ENCODE measurements at regions not wholly inside any gene's neighbourhood (a gene's known extent, or its start where the extent isn't known, plus 50 kb on each side); places are given as distances from the start of the nearest gene placed in this dataset.

DNA sequence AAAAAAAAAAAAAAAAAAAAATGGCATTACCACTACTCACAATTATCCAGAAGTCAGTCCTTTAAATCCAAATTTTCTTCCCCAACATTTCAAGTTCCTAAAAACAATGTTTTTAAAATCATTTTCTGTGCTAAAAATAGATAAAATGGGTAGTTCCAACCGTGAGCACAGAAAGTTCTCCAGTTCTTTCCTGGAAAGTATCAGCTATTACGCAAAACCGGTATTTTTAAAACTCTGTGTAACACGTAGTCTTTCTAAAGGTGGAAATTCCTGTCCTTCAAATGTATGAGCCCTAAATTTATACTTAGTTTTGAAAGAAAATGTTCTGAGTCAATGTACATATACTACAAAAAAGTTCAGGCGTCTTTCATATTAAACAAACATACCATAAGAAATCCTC is 83.5 kb upstream of the SCAF8 start:
- Histone ChIP-seq H2BK12ac (ENCODE audit: insufficient read length, low read depth, low read length) (no peak overlapping the region), H3T11ph (ENCODE audit: low read length) (no peak overlapping the region), H3K4me1 (ENCODE audit: insufficient read depth, low read length) (no peaks in the 10 kb centered on the region), H3K4me2 (ENCODE audit: insufficient read depth, insufficient read length, low read length) (no peak overlapping the region), H3K27me3 (ENCODE audit: insufficient read depth, low read length) (no peaks in the 10 kb centered on the region), H4K5ac (ENCODE audit: insufficient read length, low read depth, low read length) (no peak overlapping the region), H3K56ac (ENCODE audit: insufficient read length, low read depth, low read length) (no peak overlapping the region), H3K23me2 (ENCODE audit: insufficient read length, low read depth, low read length, poor library complexity, severe bottlenecking) (no peaks in the 10 kb centered on the region), H2BK120ac (ENCODE audit: low read depth, low read length, poor library complexity, severe bottlenecking) (no peak overlapping the region), H3K23ac (ENCODE audit: insufficient read length, low read depth, low read length) (no peak overlapping the region), H4K91ac (ENCODE audit: insufficient read length, low read depth, low read length) (no peak overlapping the region), H3K9ac (ENCODE audit: extremely low read depth, insufficient read length, low read length) (no peak overlapping the region), H2BK15ac (ENCODE audit: low read depth, low read length) (no peak overlapping the region), H3K14ac (ENCODE audit: insufficient read depth, low read length) (no peak overlapping the region), H2AK5ac (ENCODE audit: insufficient read length, low read length) (no peak overlapping the region), H3K9me3 (ENCODE audit: control insufficient read depth, low read depth, low read length) (no peaks in the 10 kb centered on the region), H4K8ac (replicated peaks; ENCODE audit: insufficient read length, low read depth, low read length) (no peak overlapping the region), H4K20me1 (ENCODE audit: control insufficient read depth, insufficient read depth, insufficient read length) (no peaks in the 10 kb centered on the region), H2BK20ac (ENCODE audit: low read depth, low read length, poor library complexity, severe bottlenecking) (no peak overlapping the region), H2AFZ (ENCODE audit: low read length) (no peak overlapping the region), H2BK5ac (ENCODE audit: insufficient read length, low read length) (no peak overlapping the region), H3K4ac (ENCODE audit: low read depth, low read length) (no peak overlapping the region), H3K79me1 (ENCODE audit: insufficient read depth, low read depth, low read length, poor library complexity, severe bottlenecking) (no peaks in the 10 kb centered on the region), H3K27ac (ENCODE audit: insufficient read length, low read depth, low read length) (no peak overlapping the region), H3K18ac (ENCODE audit: insufficient read length, low read depth, low read length) (no peak overlapping the region), H3K79me2 (ENCODE audit: insufficient read depth, low read length) (no peaks in the 10 kb centered on the region)
- Mint-ChIP-seq H3K27me3 (ENCODE audit: low read depth) (no peaks in the 10 kb centered on the region), H3K9me3 (no peaks in the 10 kb centered on the region), H3K36me3 (ENCODE audit: insufficient read depth in 1 of 3, low read depth in 3 of 3) (no peaks in the 10 kb centered on the region), H3K4me3 (no peak overlapping the region), H3K4me1 (peaks cover 4 to 6% of the 10 kb centered on the region in 2 experiments; a peak in 3 of 4 replicates), H3K27ac (no peak overlapping the region)
- TF ChIP-seq, protein P1, sequence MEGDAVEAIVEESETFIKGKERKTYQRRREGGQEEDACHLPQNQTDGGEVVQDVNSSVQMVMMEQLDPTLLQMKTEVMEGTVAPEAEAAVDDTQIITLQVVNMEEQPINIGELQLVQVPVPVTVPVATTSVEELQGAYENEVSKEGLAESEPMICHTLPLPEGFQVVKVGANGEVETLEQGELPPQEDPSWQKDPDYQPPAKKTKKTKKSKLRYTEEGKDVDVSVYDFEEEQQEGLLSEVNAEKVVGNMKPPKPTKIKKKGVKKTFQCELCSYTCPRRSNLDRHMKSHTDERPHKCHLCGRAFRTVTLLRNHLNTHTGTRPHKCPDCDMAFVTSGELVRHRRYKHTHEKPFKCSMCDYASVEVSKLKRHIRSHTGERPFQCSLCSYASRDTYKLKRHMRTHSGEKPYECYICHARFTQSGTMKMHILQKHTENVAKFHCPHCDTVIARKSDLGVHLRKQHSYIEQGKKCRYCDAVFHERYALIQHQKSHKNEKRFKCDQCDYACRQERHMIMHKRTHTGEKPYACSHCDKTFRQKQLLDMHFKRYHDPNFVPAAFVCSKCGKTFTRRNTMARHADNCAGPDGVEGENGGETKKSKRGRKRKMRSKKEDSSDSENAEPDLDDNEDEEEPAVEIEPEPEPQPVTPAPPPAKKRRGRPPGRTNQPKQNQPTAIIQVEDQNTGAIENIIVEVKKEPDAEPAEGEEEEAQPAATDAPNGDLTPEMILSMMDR (conservative IDR thresholded peaks at IDR 0.05): no peak
- WGBS (ENCODE audit: extremely low coverage, insufficient read length, low lambda C conversion rate): no CpG with 5 or more reads among the region's 5 CpGs
- DNase-seq: no peak

Data from H9 (cell line).